Umbilical cord (tissue), 1 donor: ENCODE measurements at regions not wholly inside any gene's neighbourhood (a gene's known extent, or its start where the extent isn't known, plus 50 kb on each side); places are given as distances from the start of the nearest gene placed in this dataset.
A peak's percentile ranks its signal among the peaks of the same experiment; 100 is the strongest.

Experiments
- DNase-seq: peaks from one replicate; pipeline ENCODE4 v3.0.0-alpha.2; 2015; ENCODE audit warnings: low spot score

GRCh38 chr12:67534681-67535080, 113.9 kb upstream of the DYRK2 start:
- peak; percentile 74 for DNase-seq

- DNase-seq, result no peak
Observed at GRCh38 chr12:67535176-67535575, 113.4 kb upstream of the DYRK2 start.

- no peak for DNase-seq
Observed at GRCh38 chr12:67535971-67536370, 112.6 kb upstream of the DYRK2 start.

GRCh38 chr12:67539329-67539728, 109.2 kb upstream of the DYRK2 start:
- no peak for DNase-seq

GRCh38 chr12:67539946-67540345, 108.6 kb upstream of the DYRK2 start:
- DNase-seq, result no peak

- DNase-seq, result no peak
Observed at GRCh38 chr12:67540920-67541624, 107.5 kb upstream of the DYRK2 start.

- DNase-seq, result no peak
Observed at GRCh38 chr12:67541625-67541991, 106.9 kb upstream of the DYRK2 start.

- DNase-seq, result no peak
Observed at GRCh38 chr12:67543021-67543770, 105.3 kb upstream of the DYRK2 start.

GRCh38 chr12:67545298-67545697, 103.2 kb upstream of the DYRK2 start:
- DNase-seq, result no peak

GRCh38 chr12:67546746-67547145, 101.8 kb upstream of the DYRK2 start:
- no peak for DNase-seq

GRCh38 chr12:67555075-67555717, 93.3 kb upstream of the DYRK2 start:
- DNase-seq, result peak; percentile 9

- no peak for DNase-seq
Observed at GRCh38 chr12:67558775-67559174, 89.8 kb upstream of the DYRK2 start.

GRCh38 chr12:67559751-67560150, 88.8 kb upstream of the DYRK2 start:
- no peak for DNase-seq

- no peak for DNase-seq
Observed at GRCh38 chr12:67562513-67563287, 85.8 kb upstream of the DYRK2 start.

GRCh38 chr12:67568055-67568454, 80.5 kb upstream of the DYRK2 start:
- DNase-seq, result no peak

- no peak for DNase-seq
Observed at GRCh38 chr12:67572492-67572891, 76.1 kb upstream of the DYRK2 start.

GRCh38 chr12:67573566-67573965, 75.0 kb upstream of the DYRK2 start:
- DNase-seq, result no peak

GRCh38 chr12:67578976-67579661, 69.4 kb upstream of the DYRK2 start:
- DNase-seq, result peak; percentile 19

- no peak for DNase-seq
Observed at GRCh38 chr12:67579662-67580003, 68.9 kb upstream of the DYRK2 start.

- DNase-seq, result no peak
Observed at GRCh38 chr12:67582238-67582834, 66.2 kb upstream of the DYRK2 start.

GRCh38 chr12:67582844-67583243, 65.7 kb upstream of the DYRK2 start:
- DNase-seq, result no peak
